K562 (cell line): ENCODE measurements at regions not wholly inside any gene's neighbourhood (a gene's known extent, or its start where the extent isn't known, plus 50 kb on each side); places are given as distances from the start of the nearest gene placed in this dataset.
A peak's percentile ranks its signal among the peaks of the same experiment; 100 is the strongest.

Source experiments
- ATF7 ChIP-seq: fragments of 450-650 bp; IDR thresholded peaks from 2 replicates; pipeline ENCODE4 v1.7.1; 2014; ENCODE audit warnings: mild to moderate bottlenecking, moderate library complexity
- BCOR ChIP-seq: fragments of 450-650 bp; IDR thresholded peaks from 2 replicates; pipeline ENCODE4 v1.6.1; 2016
- BRD9 ChIP-seq: fragments of 450-650 bp; IDR thresholded peaks from 2 replicates; pipeline ENCODE4 v1.6.1; 2018; ENCODE audit warnings: low read depth; ENCODE audit not compliant: partially characterized antibody
- FOS ChIP-seq: IDR thresholded peaks from 3 replicates; pipeline ENCODE4 v1.6.1; 2011; ENCODE audit not compliant: insufficient read length; ENCODE audit errors: extremely low read depth
- HEY1 ChIP-seq: fragments of 250-450 bp; sonication (Bioruptor Pico); IDR thresholded peaks from 2 replicates; pipeline ENCODE4 v1.5.0; 2020; ENCODE audit warnings: mild to moderate bottlenecking, moderate library complexity, borderline replicate concordance
- HIVEP1 ChIP-seq: fragments of 250-450 bp; sonication (Bioruptor Pico); IDR thresholded peaks from 2 replicates; pipeline ENCODE4 v1.4.0; 2020; ENCODE audit warnings: mild to moderate bottlenecking
- HNRNPH1 ChIP-seq: fragments of 200-400 bp; formaldehyde crosslinking; optimal IDR thresholded peaks from 2 replicates; pipeline ENCODE3; 2017; ENCODE audit warnings: low read depth, mild to moderate bottlenecking, low read length, moderate library complexity
- HNRNPL ChIP-seq: fragments of 200-400 bp; formaldehyde crosslinking; IDR thresholded peaks from 2 replicates; pipeline ENCODE4 v1.6.1; 2017; ENCODE audit warnings: low read depth, mild to moderate bottlenecking, low read length
- ILF3 ChIP-seq: fragments of 450-650 bp; IDR thresholded peaks from 2 replicates; pipeline ENCODE4 v1.6.1; 2018; ENCODE audit warnings: antibody characterized with exemption, mild to moderate bottlenecking, moderate library complexity, borderline replicate concordance
- JUND ChIP-seq, 2 experiments: IDR thresholded peaks; 2 replicates in 1 of 2; 3 replicates in 1 of 2; pipeline ENCODE4 v1.6.1; 2011; ENCODE audit warnings: borderline replicate concordance in 2 of 2, low read depth in 2 of 2, low read length in 2 of 2, improper control_type of control experiment in 1 of 2, missing biosample characterization in 1 of 2, missing genetic modification characterization in 1 of 2, missing genetic modification reagents in 1 of 2
- KHSRP ChIP-seq: fragments of 450-650 bp; IDR thresholded peaks from 2 replicates; pipeline ENCODE4 v1.6.1; 2017
- L3MBTL2 ChIP-seq: fragments of 450-650 bp; IDR thresholded peaks from 2 replicates; pipeline ENCODE4 v1.6.1; 2016; ENCODE audit warnings: mild to moderate bottlenecking, moderate library complexity
- MAX ChIP-seq: sonication (generic); formaldehyde crosslinking; IDR thresholded peaks from 2 replicates; pipeline ENCODE4 v1.9.0; 2022; ENCODE audit warnings: mild to moderate bottlenecking, missing genetic modification reagents
- MCM7 ChIP-seq, 2 experiments: fragments of 450-650 bp; IDR thresholded peaks; 2 replicates each; pipeline ENCODE4 v1.6.1; 2016 to 2018
- MTA2 ChIP-seq: fragments of 450-650 bp; IDR thresholded peaks from 2 replicates; pipeline ENCODE4 v1.6.1; 2016; ENCODE audit warnings: low read depth
- NELFE ChIP-seq: IDR thresholded peaks from 2 replicates; pipeline ENCODE4 v1.6.1; 2011; ENCODE audit warnings: mild to moderate bottlenecking; ENCODE audit not compliant: insufficient read depth, insufficient read length
- RBM22 ChIP-seq: fragments of 200-400 bp; formaldehyde crosslinking; IDR thresholded peaks from 2 replicates; pipeline ENCODE4 v1.6.1; 2018; ENCODE audit warnings: low read length, low read depth; ENCODE audit not compliant: poor library complexity, severe bottlenecking
- RUNX1 ChIP-seq: sonication (generic); IDR thresholded peaks from 2 replicates; pipeline ENCODE4 v1.6.1; 2016; ENCODE audit warnings: antibody characterized with exemption, low read depth
- SAFB ChIP-seq: fragments of 200-400 bp; formaldehyde crosslinking; IDR thresholded peaks from 2 replicates; pipeline ENCODE4 v1.6.1; 2017; ENCODE audit warnings: low read depth, low read length, borderline replicate concordance
- SLC30A9 ChIP-seq: fragments of 250-450 bp; sonication (Bioruptor Pico); IDR thresholded peaks from 2 replicates; pipeline ENCODE4 v1.8.0; 2022; ENCODE audit warnings: mild to moderate bottlenecking, moderate library complexity
- STAT5A ChIP-seq: IDR thresholded peaks from 2 replicates; pipeline ENCODE4 v1.6.1; 2012; ENCODE audit warnings: low read length, inconsistent platforms, borderline replicate concordance
- TAL1 ChIP-seq: fragments of 450-650 bp; IDR thresholded peaks from 2 replicates; pipeline ENCODE4 v1.6.1; 2016; ENCODE audit warnings: mild to moderate bottlenecking
- TBP ChIP-seq: optimal IDR thresholded peaks from 2 replicates; pipeline ENCODE3; 2011; ENCODE audit warnings: low read depth, low read length, improper control_type of control experiment
- THRA ChIP-seq: fragments of 450-650 bp; IDR thresholded peaks from 2 replicates; pipeline ENCODE4 v1.6.1; 2017; ENCODE audit warnings: mild to moderate bottlenecking, moderate library complexity
- ZBTB1 ChIP-seq: sonication (generic); formaldehyde crosslinking; IDR thresholded peaks from 2 replicates; pipeline ENCODE4 v1.8.1; 2023; ENCODE audit warnings: missing genetic modification reagents, low read depth, mild to moderate bottlenecking, borderline replicate concordance
- ZFX ChIP-seq: sonication (generic); formaldehyde crosslinking; IDR thresholded peaks from 2 replicates; pipeline ENCODE4 v1.8.0; 2022; ENCODE audit warnings: mild to moderate bottlenecking, missing genetic modification reagents, moderate library complexity
- ZNF12 ChIP-seq: sonication (generic); formaldehyde crosslinking; IDR thresholded peaks from 2 replicates; pipeline ENCODE4 v1.4.0; 2020; ENCODE audit warnings: mild to moderate bottlenecking, missing genetic modification reagents
- ZNF140 ChIP-seq: fragments of 250-450 bp; sonication (Bioruptor Pico); IDR thresholded peaks from 2 replicates; pipeline ENCODE4 v1.8.0; 2021; ENCODE audit warnings: moderate library complexity, mild to moderate bottlenecking, inconsistent platforms
- ZNF280B ChIP-seq: fragments of 250-450 bp; sonication (Bioruptor Pico); IDR thresholded peaks from 2 replicates; pipeline ENCODE4 v1.5.1; 2021; ENCODE audit warnings: mild to moderate bottlenecking
- ZNF445 ChIP-seq: fragments of 250-450 bp; sonication (Bioruptor Pico); IDR thresholded peaks from 2 replicates; pipeline ENCODE4 v1.4.0; 2020; ENCODE audit warnings: low read depth, mild to moderate bottlenecking, moderate library complexity
- ZNF644 ChIP-seq: fragments of 200-800 bp; sonication (Bioruptor generic); IDR thresholded peaks from 2 replicates; pipeline ENCODE4 v1.6.1; 2016; ENCODE audit warnings: low read depth, missing genetic modification characterization, missing compliant biosample characterization
- ZNF764 ChIP-seq: fragments of 250-450 bp; sonication (Bioruptor Pico); IDR thresholded peaks from 2 replicates; pipeline ENCODE4 v1.4.0; 2020; ENCODE audit warnings: low read depth, mild to moderate bottlenecking, moderate library complexity

GRCh38 chr5:164360589-164360988, 855.2 kb downstream of the MAT2B start (continued):
- TF ChIP-seq HEY1 (CRISPR knock-in tag) (no peak), NELFE (no peak), MAX (CRISPR knock-in tag) (no peak), FOS (peak; percentile 14), RUNX1 (no peak), L3MBTL2 (peak; percentile 26; the same call in 1 of the 2 replicates), ZNF12 (CRISPR knock-in tag) (no peak), ZNF764 (CRISPR knock-in tag) (no peak), ZNF140 (CRISPR knock-in tag) (no peak), SAFB (no peak), ZFX (CRISPR knock-in tag) (no peak), ZNF280B (no peak), SLC30A9 (CRISPR knock-in tag) (no peak), RBM22 (no peak), BCOR (no peak), HNRNPH1 (no peak), MTA2 (no peak), KHSRP (no peak), THRA (no peak), TBP (peak; percentile 23), ZNF644 (tag) (no peak), ILF3 (no peak), ZBTB1 (no peak), ATF7 (peak; percentile 63), STAT5A (0 out of 2 replicates have a peak, but pooled peaks have one; percentile 4), HNRNPL (no peak), TAL1 (peak; percentile 25), HIVEP1 (CRISPR knock-in tag) (no peak), MCM7 (IDR thresholded peaks at IDR 0.05) (no peak), ZNF445 (no peak), JUND (IDR thresholded peaks at IDR 0.05; ENCODE audit: borderline replicate concordance, low read depth, low read length) (peak; percentile 88), JUND (tag; IDR thresholded peaks at IDR 0.05; ENCODE audit: borderline replicate concordance, low read depth, low read length) (peak; percentile 87; the same call in 2 of the 3 replicates), BRD9 (peak; percentile 81)
